ENCODE measurements at regions not wholly inside any gene's neighbourhood (a gene's known extent, or its start where the extent isn't known, plus 50 kb on each side); places are given as distances from the start of the nearest gene placed in this dataset.

DNA sequence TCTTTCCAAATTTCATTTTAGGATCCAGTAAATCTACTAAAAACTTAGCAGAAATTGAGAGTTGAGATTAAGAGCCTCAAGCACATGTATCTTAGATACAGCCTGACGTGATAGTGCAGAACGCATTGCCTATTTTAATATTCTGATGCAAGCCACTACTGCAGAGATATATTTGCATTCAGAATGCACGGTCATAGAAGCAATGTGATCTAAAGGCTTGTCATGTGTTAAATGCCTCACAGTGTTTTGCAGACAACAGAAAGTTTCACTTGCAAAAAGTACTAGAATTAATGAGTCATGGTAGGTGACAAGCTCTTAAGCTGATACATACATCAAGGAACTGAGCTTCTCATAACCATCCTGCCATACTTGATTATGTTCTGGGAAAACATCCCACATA lies 886.7 kb upstream of the CHAC2 start:
- TF ChIP-seq, protein P1, sequence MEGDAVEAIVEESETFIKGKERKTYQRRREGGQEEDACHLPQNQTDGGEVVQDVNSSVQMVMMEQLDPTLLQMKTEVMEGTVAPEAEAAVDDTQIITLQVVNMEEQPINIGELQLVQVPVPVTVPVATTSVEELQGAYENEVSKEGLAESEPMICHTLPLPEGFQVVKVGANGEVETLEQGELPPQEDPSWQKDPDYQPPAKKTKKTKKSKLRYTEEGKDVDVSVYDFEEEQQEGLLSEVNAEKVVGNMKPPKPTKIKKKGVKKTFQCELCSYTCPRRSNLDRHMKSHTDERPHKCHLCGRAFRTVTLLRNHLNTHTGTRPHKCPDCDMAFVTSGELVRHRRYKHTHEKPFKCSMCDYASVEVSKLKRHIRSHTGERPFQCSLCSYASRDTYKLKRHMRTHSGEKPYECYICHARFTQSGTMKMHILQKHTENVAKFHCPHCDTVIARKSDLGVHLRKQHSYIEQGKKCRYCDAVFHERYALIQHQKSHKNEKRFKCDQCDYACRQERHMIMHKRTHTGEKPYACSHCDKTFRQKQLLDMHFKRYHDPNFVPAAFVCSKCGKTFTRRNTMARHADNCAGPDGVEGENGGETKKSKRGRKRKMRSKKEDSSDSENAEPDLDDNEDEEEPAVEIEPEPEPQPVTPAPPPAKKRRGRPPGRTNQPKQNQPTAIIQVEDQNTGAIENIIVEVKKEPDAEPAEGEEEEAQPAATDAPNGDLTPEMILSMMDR (IDR thresholded peaks at IDR 0.05): no peak
- TF ChIP-seq POLR2A (IDR thresholded peaks at IDR 0.05): no peak
